SK-N-SH treated with all-trans-retinoic acid at 6 μM for 48 hours (cell line): ENCODE measurements at regions not wholly inside any gene's neighbourhood (a gene's known extent, or its start where the extent isn't known, plus 50 kb on each side); places are given as distances from the start of the nearest gene placed in this dataset.

Experiments used
- ATAC-seq: fragments of 200-7000 bp; cut with Tn5 transposase; 3 replicates; pipeline ENCODE4 v1.9.1; 2020; ENCODE audit warnings: mild to moderate bottlenecking, moderate library complexity
- ARNTL ChIP-seq: fragments of 450-650 bp; formaldehyde crosslinking; IDR thresholded peaks from 2 replicates; pipeline ENCODE4 v1.5.0; 2020; ENCODE audit warnings: low read depth, mild to moderate bottlenecking, moderate library complexity, borderline replicate concordance
- BACH2 ChIP-seq: fragments of 250-450 bp; sonication (Bioruptor Pico); IDR thresholded peaks from 2 replicates; pipeline ENCODE4 v1.9.0; 2021; ENCODE audit warnings: mild to moderate bottlenecking, borderline replicate concordance
- CREB5 ChIP-seq: fragments of 250-450 bp; sonication (Bioruptor Pico); IDR thresholded peaks from 2 replicates; pipeline ENCODE4 v1.5.1; 2020; ENCODE audit warnings: low read depth, mild to moderate bottlenecking, moderate library complexity
- CSDC2 ChIP-seq: fragments of 250-450 bp; sonication (Bioruptor Pico); IDR thresholded peaks from 2 replicates; pipeline ENCODE4 v1.5.0; 2020; ENCODE audit warnings: mild to moderate bottlenecking, moderate library complexity
- CSRNP3 ChIP-seq: fragments of 250-450 bp; sonication (Bioruptor Pico); IDR thresholded peaks from 2 replicates; pipeline ENCODE4 v1.5.1; 2021; ENCODE audit warnings: mild to moderate bottlenecking, moderate library complexity
- ESRRG ChIP-seq: fragments of 250-450 bp; sonication (Bioruptor Pico); IDR thresholded peaks from 2 replicates; pipeline ENCODE4 v1.6.1; 2021; ENCODE audit warnings: mild to moderate bottlenecking
- GLIS3 ChIP-seq: fragments of 250-450 bp; sonication (Bioruptor Pico); IDR thresholded peaks from 2 replicates; pipeline ENCODE4 v1.5.0; 2020; ENCODE audit warnings: mild to moderate bottlenecking, moderate library complexity
- ISL1 ChIP-seq: fragments of 250-450 bp; sonication (Bioruptor Pico); IDR thresholded peaks from 2 replicates; pipeline ENCODE4 v2.1.2; 2022; ENCODE audit warnings: mild to moderate bottlenecking, moderate library complexity
- OSR1 ChIP-seq: fragments of 250-450 bp; sonication (Bioruptor Pico); IDR thresholded peaks from 2 replicates; pipeline ENCODE4 v1.8.0; 2022; ENCODE audit warnings: moderate library complexity, mild to moderate bottlenecking, inconsistent platforms
- PPARA ChIP-seq: fragments of 250-450 bp; sonication (Bioruptor Pico); IDR thresholded peaks from 2 replicates; pipeline ENCODE4 v1.5.0; 2020; ENCODE audit warnings: mild to moderate bottlenecking, borderline replicate concordance
- RARB ChIP-seq: fragments of 250-450 bp; sonication (Bioruptor Pico); IDR thresholded peaks from 2 replicates; pipeline ENCODE4 v1.8.0; 2021; ENCODE audit warnings: mild to moderate bottlenecking, moderate library complexity
- SNAI2 ChIP-seq: fragments of 250-450 bp; sonication (Bioruptor Pico); IDR thresholded peaks from 2 replicates; pipeline ENCODE4 v1.5.0; 2020; ENCODE audit warnings: mild to moderate bottlenecking, moderate library complexity
- TCF4 ChIP-seq: fragments of 250-450 bp; sonication (Bioruptor Pico); IDR thresholded peaks from 2 replicates; pipeline ENCODE4 v1.8.0; 2021; ENCODE audit warnings: mild to moderate bottlenecking, moderate library complexity, borderline replicate concordance
- TOX ChIP-seq: fragments of 250-450 bp; sonication (Bioruptor Pico); IDR thresholded peaks from 2 replicates; pipeline ENCODE4 v1.8.0; 2021; ENCODE audit warnings: mild to moderate bottlenecking, moderate library complexity, borderline replicate concordance
- TSHZ2 ChIP-seq: fragments of 250-450 bp; sonication (Bioruptor Pico); IDR thresholded peaks from 2 replicates; pipeline ENCODE4 v1.5.0; 2020; ENCODE audit warnings: mild to moderate bottlenecking, moderate library complexity
- ZC3H10 ChIP-seq: fragments of 250-450 bp; sonication (Bioruptor Pico); IDR thresholded peaks from 2 replicates; pipeline ENCODE4 v1.5.1; 2021; ENCODE audit warnings: mild to moderate bottlenecking, moderate library complexity
- ZFP3 ChIP-seq: fragments of 250-450 bp; sonication (Bioruptor Pico); IDR thresholded peaks from 2 replicates; pipeline ENCODE4 v1.5.0; 2020; ENCODE audit warnings: mild to moderate bottlenecking, moderate library complexity
- ZFP30 ChIP-seq: fragments of 450-650 bp; formaldehyde crosslinking; IDR thresholded peaks from 2 replicates; pipeline ENCODE4 v1.5.0; 2022; ENCODE audit warnings: mild to moderate bottlenecking, moderate library complexity
- ZNF565 ChIP-seq: fragments of 450-650 bp; formaldehyde crosslinking; conservative IDR thresholded peaks from 2 replicates; pipeline ENCODE4 v1.5.0; 2020; ENCODE audit warnings: low read depth, mild to moderate bottlenecking, moderate library complexity
- ZNF70 ChIP-seq: fragments of 450-650 bp; formaldehyde crosslinking; IDR thresholded peaks from 2 replicates; pipeline ENCODE4 v1.5.0; 2020; ENCODE audit warnings: mild to moderate bottlenecking, moderate library complexity
- ZNF8 ChIP-seq: fragments of 450-650 bp; formaldehyde crosslinking; IDR thresholded peaks from 2 replicates; pipeline ENCODE4 v1.5.0; 2020; ENCODE audit warnings: mild to moderate bottlenecking, moderate library complexity
- TF ChIP-seq, protein P1 (sequence below): fragments of 250-450 bp; sonication (Bioruptor Pico); IDR thresholded peaks from 2 replicates; pipeline ENCODE4 v1.8.0; 2021; ENCODE audit warnings: low read depth, mild to moderate bottlenecking, moderate library complexity, borderline replicate concordance
- TF ChIP-seq, protein P2 (sequence below): fragments of 250-450 bp; sonication (Bioruptor Pico); IDR thresholded peaks from 2 replicates; pipeline ENCODE4 v1.8.0; 2020; ENCODE audit warnings: mild to moderate bottlenecking, moderate library complexity, borderline replicate concordance

- TF ChIP-seq BACH2 (CRISPR knock-in tag) (no peak), OSR1 (CRISPR knock-in tag) (no peak), GLIS3 (CRISPR knock-in tag) (no peak), ISL1 (CRISPR knock-in tag) (no peak), ZFP30 (CRISPR knock-in tag) (no peak), ARNTL (no peak), ESRRG (no peak), CSDC2 (CRISPR knock-in tag) (no peak), ZFP3 (CRISPR knock-in tag) (no peak), ZC3H10 (CRISPR knock-in tag) (no peak), PPARA (no peak), TCF4 (CRISPR knock-in tag) (no peak), ZNF565 (no peak), RARB (CRISPR knock-in tag) (no peak), TSHZ2 (CRISPR knock-in tag) (no peak), CSRNP3 (no peak), SNAI2 (CRISPR knock-in tag) (no peak)
- TF ChIP-seq, protein P1, sequence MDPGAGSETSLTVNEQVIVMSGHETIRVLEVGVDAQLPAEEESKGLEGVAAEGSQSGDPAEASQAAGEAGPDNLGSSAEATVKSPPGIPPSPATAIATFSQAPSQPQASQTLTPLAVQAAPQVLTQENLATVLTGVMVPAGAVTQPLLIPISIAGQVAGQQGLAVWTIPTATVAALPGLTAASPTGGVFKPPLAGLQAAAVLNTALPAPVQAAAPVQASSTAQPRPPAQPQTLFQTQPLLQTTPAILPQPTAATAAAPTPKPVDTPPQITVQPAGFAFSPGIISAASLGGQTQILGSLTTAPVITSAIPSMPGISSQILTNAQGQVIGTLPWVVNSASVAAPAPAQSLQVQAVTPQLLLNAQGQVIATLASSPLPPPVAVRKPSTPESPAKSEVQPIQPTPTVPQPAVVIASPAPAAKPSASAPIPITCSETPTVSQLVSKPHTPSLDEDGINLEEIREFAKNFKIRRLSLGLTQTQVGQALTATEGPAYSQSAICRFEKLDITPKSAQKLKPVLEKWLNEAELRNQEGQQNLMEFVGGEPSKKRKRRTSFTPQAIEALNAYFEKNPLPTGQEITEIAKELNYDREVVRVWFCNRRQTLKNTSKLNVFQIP (CRISPR knock-in tag) = no peak
- TF ChIP-seq, all 23 proteins: peak for 0
- ATAC-seq = no peak
These were observed 171.3 kb downstream of the ACTL7B start for GRCh38 chr9:108684288-108685025.

DNA sequence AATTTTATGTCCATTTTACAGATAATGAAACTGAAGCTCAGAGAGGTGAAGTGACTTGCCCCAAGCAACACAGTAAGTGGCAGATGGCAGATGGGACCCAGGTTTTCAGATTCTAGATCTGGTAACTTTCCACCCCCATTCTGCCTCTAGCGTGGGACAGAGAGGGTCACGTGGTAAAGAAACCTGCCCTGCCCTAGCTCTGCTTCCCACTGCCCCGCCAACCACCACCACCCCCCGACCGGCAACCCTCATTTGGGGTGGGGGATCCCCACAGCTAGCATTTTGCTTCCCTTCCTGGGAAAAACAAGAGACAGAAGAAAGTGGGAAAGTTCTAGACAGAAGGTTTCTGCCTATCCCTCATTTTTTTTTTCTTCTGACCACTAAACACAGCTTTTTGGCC is 172.5 kb downstream of the ACTL7B start:
- no peak for ATAC-seq
- no peak for TF ChIP-seq ISL1 (CRISPR knock-in tag)
- TF ChIP-seq SNAI2 (CRISPR knock-in tag) = no peak
- TF ChIP-seq TCF4 (CRISPR knock-in tag) = no peak
- TF ChIP-seq CREB5 (CRISPR knock-in tag) = no peak
- no peak for TF ChIP-seq CSRNP3
- TF ChIP-seq, protein P1 (CRISPR knock-in tag) = no peak
- TF ChIP-seq TOX (CRISPR knock-in tag) = no peak
- TF ChIP-seq ZFP3 (CRISPR knock-in tag) = no peak
- TF ChIP-seq, protein P2, sequence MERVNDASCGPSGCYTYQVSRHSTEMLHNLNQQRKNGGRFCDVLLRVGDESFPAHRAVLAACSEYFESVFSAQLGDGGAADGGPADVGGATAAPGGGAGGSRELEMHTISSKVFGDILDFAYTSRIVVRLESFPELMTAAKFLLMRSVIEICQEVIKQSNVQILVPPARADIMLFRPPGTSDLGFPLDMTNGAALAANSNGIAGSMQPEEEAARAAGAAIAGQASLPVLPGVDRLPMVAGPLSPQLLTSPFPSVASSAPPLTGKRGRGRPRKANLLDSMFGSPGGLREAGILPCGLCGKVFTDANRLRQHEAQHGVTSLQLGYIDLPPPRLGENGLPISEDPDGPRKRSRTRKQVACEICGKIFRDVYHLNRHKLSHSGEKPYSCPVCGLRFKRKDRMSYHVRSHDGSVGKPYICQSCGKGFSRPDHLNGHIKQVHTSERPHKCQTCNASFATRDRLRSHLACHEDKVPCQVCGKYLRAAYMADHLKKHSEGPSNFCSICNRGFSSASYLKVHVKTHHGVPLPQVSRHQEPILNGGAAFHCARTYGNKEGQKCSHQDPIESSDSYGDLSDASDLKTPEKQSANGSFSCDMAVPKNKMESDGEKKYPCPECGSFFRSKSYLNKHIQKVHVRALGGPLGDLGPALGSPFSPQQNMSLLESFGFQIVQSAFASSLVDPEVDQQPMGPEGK (CRISPR knock-in tag) = no peak
- no peak for TF ChIP-seq ZNF70
- TF ChIP-seq ZNF8 (CRISPR knock-in tag) = no peak
- TF ChIP-seq BACH2 (CRISPR knock-in tag) = no peak
- TF ChIP-seq CSDC2 (CRISPR knock-in tag) = no peak
- TF ChIP-seq ZC3H10 (CRISPR knock-in tag) = no peak
- no peak for TF ChIP-seq RARB (CRISPR knock-in tag)
- TF ChIP-seq ZFP30 (CRISPR knock-in tag) = no peak
- no peak for TF ChIP-seq PPARA
- TF ChIP-seq ZNF565 = no peak
- TF ChIP-seq GLIS3 (CRISPR knock-in tag) = no peak
- no peak for TF ChIP-seq ESRRG
